Parathyroid adenoma (tissue), 2 donors: ENCODE measurements at regions not wholly inside any gene's neighbourhood (a gene's known extent, or its start where the extent isn't known, plus 50 kb on each side); places are given as distances from the start of the nearest gene placed in this dataset.
"Not testable (repeated sequence)": the region's sequence is repeated elsewhere in the genome, so short reads cannot be mapped to it uniquely, and the experiment has no call there.

Experiments
- H2AFZ ChIP-seq: fragments of 300-600 bp; sonication (generic); one replicate; pipeline ENCODE4 v1.7.0; 2017; ENCODE audit warnings: antibody characterized with exemption, mild to moderate bottlenecking
- H3K27ac ChIP-seq: fragments of 300-600 bp; sonication (generic); one replicate; pipeline ENCODE4 v1.7.0; 2017
- H3K27me3 ChIP-seq: fragments of 300-600 bp; sonication (generic); one replicate; pipeline ENCODE4 v1.7.0; 2017; ENCODE audit warnings: low read length; ENCODE audit not compliant: control insufficient read depth, insufficient read depth
- H3K36me3 ChIP-seq: fragments of 300-600 bp; sonication (generic); one replicate; pipeline ENCODE4 v1.7.0; 2017; ENCODE audit warnings: low read length; ENCODE audit not compliant: control insufficient read depth, insufficient read depth
- H3K4me1 ChIP-seq: fragments of 300-600 bp; sonication (generic); one replicate; pipeline ENCODE4 v1.7.0; 2017; ENCODE audit warnings: control low read depth
- H3K4me2 ChIP-seq: fragments of 300-600 bp; sonication (generic); one replicate; pipeline ENCODE4 v1.7.0; 2017; ENCODE audit warnings: low read length
- H3K4me3 ChIP-seq: fragments of 300-600 bp; sonication (generic); one replicate; pipeline ENCODE4 v1.7.0; 2017; ENCODE audit warnings: low read depth, low read length
- H3K79me2 ChIP-seq: fragments of 300-600 bp; sonication (generic); one replicate; pipeline ENCODE4 v1.7.0; 2017; ENCODE audit warnings: control low read depth
- H3K9ac ChIP-seq: fragments of 300-600 bp; sonication (generic); one replicate; pipeline ENCODE4 v1.7.0; 2017; ENCODE audit warnings: mild to moderate bottlenecking
- H3K9me3 ChIP-seq: fragments of 300-600 bp; sonication (generic); one replicate; pipeline ENCODE4 v1.7.0; 2017; ENCODE audit warnings: low read length; ENCODE audit not compliant: control insufficient read depth
- CTCF ChIP-seq: fragments of 300-600 bp; sonication (generic); IDR thresholded peaks from one replicate; pipeline ENCODE4 v1.7.0; 2017; ENCODE audit warnings: antibody characterized with exemption, mild to moderate bottlenecking
- donor health status: primary hyperparathyroidism.

- TF ChIP-seq CTCF, result no peak
- no peaks in the 10 kb centered on the region for H3K4me1 ChIP-seq
- H3K9ac ChIP-seq, result no peak overlapping the region
- no peaks in the 10 kb centered on the region for H3K27me3 ChIP-seq
- no peak overlapping the region for H3K4me3 ChIP-seq
- H3K36me3 ChIP-seq, result no peaks in the 10 kb centered on the region
- H3K27ac ChIP-seq, result no peak overlapping the region
- H3K4me2 ChIP-seq, result no peak overlapping the region
- H3K9me3 ChIP-seq, result no peaks in the 10 kb centered on the region
- no peak overlapping the region for H2AFZ ChIP-seq
- no peaks in the 10 kb centered on the region for H3K79me2 ChIP-seq
Observed at GRCh38 chr13:26485786-26486185, 71.7 kb upstream of the WASF3 start.

- H3K9me3 ChIP-seq, result no peaks in the 10 kb centered on the region
- no peaks in the 10 kb centered on the region for H3K27me3 ChIP-seq
- no peak overlapping the region for H3K4me3 ChIP-seq
- H2AFZ ChIP-seq, result no peak overlapping the region
- H3K4me1 ChIP-seq, result no peaks in the 10 kb centered on the region
- no peak for TF ChIP-seq CTCF
- no peak overlapping the region for H3K27ac ChIP-seq
- no peaks in the 10 kb centered on the region for H3K36me3 ChIP-seq
- no peak overlapping the region for H3K9ac ChIP-seq
- no peaks in the 10 kb centered on the region for H3K79me2 ChIP-seq
- no peak overlapping the region for H3K4me2 ChIP-seq
Observed at GRCh38 chr13:26486550-26486949, 70.9 kb upstream of the WASF3 start.

GRCh38 chr13:26487781-26488180 lies 69.7 kb upstream of the WASF3 start:
- Histone ChIP-seq H3K4me1 (no peaks in the 10 kb centered on the region), H3K4me2 (no peak overlapping the region), H3K27ac (no peak overlapping the region), H3K9me3 (no peaks in the 10 kb centered on the region), H3K27me3 (no peaks in the 10 kb centered on the region), H3K9ac (no peak overlapping the region), H2AFZ (no peak overlapping the region), H3K36me3 (no peaks in the 10 kb centered on the region), H3K79me2 (no peaks in the 10 kb centered on the region), H3K4me3 (no peak overlapping the region)
- no peak for TF ChIP-seq CTCF

- H3K27ac ChIP-seq, result no peak overlapping the region
Observed at GRCh38 chr13:26488236-26489003, 69.1 kb upstream of the WASF3 start.

GRCh38 chr13:26492301-26492700 lies 65.2 kb upstream of the WASF3 start:
- not testable (repeated sequence) for H3K27ac ChIP-seq, H3K4me1 ChIP-seq, H3K9ac ChIP-seq, H3K79me2 ChIP-seq, H3K36me3 ChIP-seq, H2AFZ ChIP-seq, H3K4me2 ChIP-seq, H3K27me3 ChIP-seq, H3K4me3 ChIP-seq, H3K9me3 ChIP-seq

More at GRCh38 chr13:26488236-26489003, 69.1 kb upstream of the WASF3 start:
- no peak overlapping the region for H3K4me2 ChIP-seq
- no peak for TF ChIP-seq CTCF
- H3K9ac ChIP-seq, result no peak overlapping the region
- no peaks in the 10 kb centered on the region for H3K36me3 ChIP-seq
- H2AFZ ChIP-seq, result no peak overlapping the region
- H3K79me2 ChIP-seq, result no peaks in the 10 kb centered on the region
- no peaks in the 10 kb centered on the region for H3K9me3 ChIP-seq
- no peak overlapping the region for H3K4me3 ChIP-seq
- H3K4me1 ChIP-seq, result no peaks in the 10 kb centered on the region
- H3K27me3 ChIP-seq, result no peaks in the 10 kb centered on the region
